ENCODE measurements at regions not wholly inside any gene's neighbourhood (a gene's known extent, or its start where the extent isn't known, plus 50 kb on each side); places are given as distances from the start of the nearest gene placed in this dataset.

- POLR2A ChIA-PET (ENCODE audit: unreplicated experiment): no interaction called here
- CTCF ChIA-PET: no interaction called here
These were observed 141.5 kb downstream of the RMI1 start for GRCh38 chr9:84121991-84122523.

DNA sequence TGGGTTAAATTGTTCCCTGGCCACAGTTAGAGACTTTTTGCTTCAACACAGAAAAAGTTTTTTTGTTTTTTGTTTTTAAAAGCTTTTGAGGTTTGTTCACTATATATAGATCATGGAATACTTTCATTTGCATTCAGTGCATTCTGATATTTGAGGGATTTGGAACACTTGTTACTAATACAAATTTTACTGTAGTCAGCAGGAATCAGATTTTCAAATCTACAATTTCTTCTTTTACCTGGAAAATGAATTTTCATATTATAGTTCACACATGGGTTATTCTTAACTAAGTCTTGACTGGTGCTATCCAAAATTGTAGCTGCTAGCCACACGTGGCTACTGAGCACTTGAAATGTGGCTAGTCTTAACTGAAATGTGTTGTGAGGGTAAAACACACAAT is 142.0 kb downstream of the RMI1 start:
- Histone ChIP-seq H3K4me3 (ENCODE audit: low read length) (no peak overlapping the region), H3K27ac (ENCODE audit: low read length) (no peak overlapping the region), H3F3A (ENCODE audit: low read length, unreplicated experiment) (no peaks in the 10 kb centered on the region), H3K79me2 (ENCODE audit: low read length) (no peaks in the 10 kb centered on the region), H3K36me3 (ENCODE audit: low read depth, low read length) (no peaks in the 10 kb centered on the region), H3K9me3 (ENCODE audit: low read length) (no peaks in the 10 kb centered on the region), H3K4me1 (ENCODE audit: insufficient read depth, low read length) (no peaks in the 10 kb centered on the region), H2AFZ (ENCODE audit: low read length) (no peak overlapping the region), H3K9me2 (replicated peaks; ENCODE audit: low read length) (no peaks in the 10 kb centered on the region), H3K27me3 (ENCODE audit: low read length) (no peaks in the 10 kb centered on the region), H4K20me1 (ENCODE audit: low read length) (no peaks in the 10 kb centered on the region), H3K4me2 (ENCODE audit: low read length) (no peak overlapping the region), H3K9ac (ENCODE audit: low read length) (no peak overlapping the region)
- no peak for ATAC-seq
- no peak for DNase-seq
- BruUV-seq (replicated peaks): no TSS peak
- ChIA-PET CTCF (no interaction called here), POLR2A (ENCODE audit: unreplicated experiment) (no interaction called here)
- intact Hi-C loops (cut with micrococcal nuclease): no loop called here
- no peak for TF ChIP-seq EZH2phosphoT487 (IDR thresholded peaks at IDR 0.05; ENCODE audit: borderline replicate concordance, low read length)
- TF ChIP-seq EZH2 (IDR thresholded peaks at IDR 0.05; ENCODE audit: low read length, unreplicated experiment): no peak
- no peak for TF ChIP-seq CTCF (conservative IDR thresholded peaks at IDR 0.05; ENCODE audit: low read depth, low read length)

More at GRCh38 chr9:84121991-84122523, 141.5 kb downstream of the RMI1 start:
- TF ChIP-seq CTCF (conservative IDR thresholded peaks at IDR 0.05; ENCODE audit: low read depth, low read length): no peak
- no peak for TF ChIP-seq EZH2 (IDR thresholded peaks at IDR 0.05; ENCODE audit: low read length, unreplicated experiment)
- no peak for TF ChIP-seq EZH2phosphoT487 (IDR thresholded peaks at IDR 0.05; ENCODE audit: borderline replicate concordance, low read length)
- Histone ChIP-seq H2AFZ (ENCODE audit: low read length) (no peak overlapping the region), H3K27ac (ENCODE audit: low read length) (no peak overlapping the region), H3K9me2 (replicated peaks; ENCODE audit: low read length) (no peaks in the 10 kb centered on the region), H3K36me3 (ENCODE audit: low read depth, low read length) (no peaks in the 10 kb centered on the region), H3K79me2 (ENCODE audit: low read length) (no peaks in the 10 kb centered on the region), H3K27me3 (ENCODE audit: low read length) (no peaks in the 10 kb centered on the region), H3K4me2 (ENCODE audit: low read length) (no peak overlapping the region), H3K9ac (ENCODE audit: low read length) (no peak overlapping the region), H3K9me3 (ENCODE audit: low read length) (no peaks in the 10 kb centered on the region), H4K20me1 (ENCODE audit: low read length) (no peaks in the 10 kb centered on the region), H3K4me1 (ENCODE audit: insufficient read depth, low read length) (no peaks in the 10 kb centered on the region), H3K4me3 (ENCODE audit: low read length) (no peak overlapping the region), H3F3A (ENCODE audit: low read length, unreplicated experiment) (no peaks in the 10 kb centered on the region)
- DNase-seq: no peak
- BruUV-seq (replicated peaks): no TSS peak
- intact Hi-C loops (cut with micrococcal nuclease): no loop called here
- no peak for ATAC-seq

DNA sequence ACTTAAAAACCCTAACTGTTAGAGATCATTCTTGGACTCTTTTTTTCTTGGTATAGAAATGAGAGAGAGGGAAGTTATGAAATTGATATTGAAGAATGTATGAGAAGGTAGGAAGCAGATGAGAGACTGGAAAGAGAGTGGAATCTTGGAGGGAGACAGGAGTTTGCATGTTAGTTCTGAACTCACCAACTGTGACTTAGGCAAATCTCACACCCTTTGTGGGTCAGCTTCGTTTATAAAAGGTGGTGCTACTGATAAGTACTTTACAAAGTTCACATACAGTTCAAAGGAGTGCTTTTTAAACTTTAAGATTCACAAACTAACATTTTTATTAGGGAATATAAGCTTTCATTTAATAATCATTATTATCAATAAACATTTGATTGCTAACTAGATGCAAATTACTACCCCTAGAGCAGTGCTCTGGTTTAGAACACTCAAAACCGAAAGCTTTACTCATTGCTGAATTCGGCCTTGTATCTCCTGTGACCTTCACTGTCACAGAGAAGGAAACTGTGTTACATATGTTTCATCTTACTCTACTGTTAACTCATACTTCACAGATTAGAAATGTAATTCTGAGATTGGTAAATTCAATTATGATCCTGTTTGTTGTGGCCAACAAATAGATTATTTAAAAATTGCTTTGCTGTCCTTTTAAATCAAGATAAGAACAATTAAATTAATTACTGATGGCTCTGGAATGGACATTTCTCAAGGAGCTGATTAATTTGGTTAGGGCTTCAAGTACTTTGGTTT is 143.2 kb downstream of the RMI1 start:
- no peak overlapping the region for H3K4me2 ChIP-seq (ENCODE audit: low read length)
- no peaks in the 10 kb centered on the region for H3K36me3 ChIP-seq (ENCODE audit: low read depth, low read length)
- H3F3A ChIP-seq (ENCODE audit: low read length, unreplicated experiment): no peaks in the 10 kb centered on the region
- intact Hi-C loops (cut with micrococcal nuclease): no loop called here
- ChIA-PET CTCF (no interaction called here), POLR2A (ENCODE audit: unreplicated experiment) (no interaction called here)
- no peak overlapping the region for H2AFZ ChIP-seq (ENCODE audit: low read length)
- H3K9ac ChIP-seq (ENCODE audit: low read length): no peak overlapping the region
- no TSS peak for BruUV-seq (replicated peaks)
- H4K20me1 ChIP-seq (ENCODE audit: low read length): no peaks in the 10 kb centered on the region
- no peak for TF ChIP-seq EZH2 (IDR thresholded peaks at IDR 0.05; ENCODE audit: low read length, unreplicated experiment)
- no peak for TF ChIP-seq EZH2phosphoT487 (IDR thresholded peaks at IDR 0.05; ENCODE audit: borderline replicate concordance, low read length)
- TF ChIP-seq CTCF (conservative IDR thresholded peaks at IDR 0.05; ENCODE audit: low read depth, low read length): no peak
- ATAC-seq (no peak), DNase-seq (no peak)
- H3K4me3 ChIP-seq (ENCODE audit: low read length): no peak overlapping the region
- no peaks in the 10 kb centered on the region for H3K9me2 ChIP-seq (replicated peaks; ENCODE audit: low read length)
- H3K79me2 ChIP-seq (ENCODE audit: low read length): no peaks in the 10 kb centered on the region
- H3K4me1 ChIP-seq (ENCODE audit: insufficient read depth, low read length): no peaks in the 10 kb centered on the region
- H3K27me3 ChIP-seq (ENCODE audit: low read length): 0 out of 2 replicates have a peak, but pooled peaks cover 4% of the 10 kb centered on the region
- H3K27ac ChIP-seq (ENCODE audit: low read length): no peak overlapping the region
- no peaks in the 10 kb centered on the region for H3K9me3 ChIP-seq (ENCODE audit: low read length)
